HG02798 (cell line): ENCODE measurements at regions not wholly inside any gene's neighbourhood (a gene's known extent, or its start where the extent isn't known, plus 50 kb on each side); places are given as distances from the start of the nearest gene placed in this dataset.

ENCODE experiments used
- ATAC-seq: cut with Tn5 transposase; IDR thresholded peaks from one replicate; pipeline ENCODE4 v1.9.1; 2021; ENCODE audit warnings: mild to moderate bottlenecking; ENCODE audit not compliant: unreplicated experiment, poor library complexity

GRCh38 chr9:117549444-117549843 is 134.6 kb upstream of the ASTN2 start:
- ATAC-seq = no peak

DNA sequence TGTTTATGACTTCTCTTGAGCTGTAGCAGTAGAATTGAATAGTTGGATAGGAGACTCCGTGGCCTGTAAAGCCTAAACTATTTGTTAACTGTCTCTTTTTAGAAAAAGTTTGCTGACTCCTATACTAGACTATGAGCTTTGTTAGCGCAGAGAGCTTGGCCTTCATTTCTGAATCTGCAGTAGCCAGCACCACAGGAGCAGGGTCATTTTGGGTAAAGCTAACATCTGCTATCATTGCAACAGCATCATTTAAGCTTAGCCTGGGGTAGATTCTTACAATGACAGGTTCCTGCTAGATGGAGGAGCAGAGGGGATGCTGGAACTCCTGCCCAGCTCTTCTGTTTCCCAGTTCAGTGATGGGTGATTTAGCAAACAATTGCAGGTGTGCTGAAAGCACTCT is 133.7 kb upstream of the ASTN2 start:
- no peak for ATAC-seq

DNA sequence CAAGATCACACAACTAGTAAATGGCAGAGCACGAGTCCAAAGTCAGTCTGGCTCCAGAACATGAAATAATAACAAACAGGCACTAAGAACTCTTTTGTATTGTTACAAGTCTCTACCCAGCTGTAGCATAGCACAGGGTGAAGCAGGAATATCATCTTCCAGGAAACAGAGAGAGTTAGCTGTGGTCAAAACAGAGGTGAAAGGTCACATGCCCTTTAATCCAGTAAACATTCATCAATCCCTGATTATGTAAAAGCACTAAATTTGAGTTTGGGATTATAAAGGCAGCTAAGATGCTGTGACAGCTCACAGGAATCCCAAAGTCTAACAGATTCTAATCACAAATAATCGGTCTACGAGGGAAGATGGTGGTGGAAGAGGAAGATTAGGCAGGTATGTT is 133.0 kb upstream of the ASTN2 start:
- ATAC-seq = no peak

GRCh38 chr9:117546894-117547678 is 132.2 kb upstream of the ASTN2 start:
- no peak for ATAC-seq

- ATAC-seq = no peak
These were observed 131.0 kb upstream of the ASTN2 start for GRCh38 chr9:117545846-117546245.

- ATAC-seq = no peak
These were observed 128.2 kb upstream of the ASTN2 start for GRCh38 chr9:117543089-117543488.

DNA sequence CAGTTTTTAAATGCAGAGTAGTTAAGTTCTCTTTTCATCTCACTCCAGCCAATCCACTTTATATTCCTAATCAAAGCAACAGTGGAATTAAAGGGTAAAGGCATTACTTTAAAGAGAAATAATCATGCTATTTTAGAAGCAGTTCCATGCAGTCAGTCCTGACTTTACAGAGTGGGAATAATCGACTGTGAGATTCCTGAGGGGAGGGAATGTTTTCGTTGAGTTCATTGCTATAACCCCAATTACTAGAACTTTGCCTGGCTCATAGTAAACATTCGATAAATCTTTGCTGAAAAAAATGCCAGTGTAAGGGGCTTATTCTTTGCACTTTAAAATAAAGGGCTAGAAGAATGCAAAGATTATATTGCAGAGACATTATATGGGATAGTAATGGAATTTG is 127.2 kb upstream of the ASTN2 start:
- ATAC-seq = no peak

- ATAC-seq = no peak
These were observed 126.3 kb upstream of the ASTN2 start for GRCh38 chr9:117541181-117541580.

DNA sequence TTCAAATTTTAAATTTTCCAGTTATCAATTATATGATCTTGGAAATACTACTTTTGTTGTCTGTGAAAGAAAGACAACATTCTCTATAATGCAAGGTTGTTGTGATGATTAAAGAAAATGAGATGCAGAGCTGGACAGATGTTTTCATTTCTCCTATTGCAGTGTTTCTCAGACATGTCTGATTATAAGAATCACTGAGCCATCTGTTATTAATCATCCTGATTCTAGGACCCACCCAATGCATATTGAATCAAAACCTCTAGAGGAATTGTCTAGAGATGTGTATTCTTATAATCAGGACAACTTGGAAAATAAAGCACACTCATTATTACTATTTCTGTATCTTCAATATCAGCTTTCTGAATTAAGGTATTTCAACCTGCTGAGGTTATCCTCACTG is 121.1 kb upstream of the ASTN2 start:
- ATAC-seq = no peak

DNA sequence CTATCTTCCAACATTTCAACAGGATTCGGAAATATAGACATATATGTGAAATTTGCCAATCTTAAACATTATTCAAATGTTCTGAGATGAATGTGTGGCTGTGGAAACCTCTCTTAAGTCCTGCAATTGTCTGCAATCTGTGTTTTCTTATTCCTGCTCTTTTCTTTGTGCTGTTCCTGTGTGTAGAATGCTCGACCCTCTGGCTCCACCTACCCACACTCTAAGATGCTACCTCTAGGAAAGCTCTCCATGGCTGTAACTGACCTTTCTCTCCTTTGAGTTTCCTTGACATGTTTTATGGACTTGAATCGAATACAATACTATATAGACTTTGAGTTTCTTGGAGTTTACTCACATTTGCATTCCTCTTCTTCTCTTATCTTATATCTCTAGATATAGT is 120.6 kb upstream of the ASTN2 start:
- ATAC-seq = no peak

GRCh38 chr9:117528225-117528624 is 113.4 kb upstream of the ASTN2 start:
- ATAC-seq = no peak

DNA sequence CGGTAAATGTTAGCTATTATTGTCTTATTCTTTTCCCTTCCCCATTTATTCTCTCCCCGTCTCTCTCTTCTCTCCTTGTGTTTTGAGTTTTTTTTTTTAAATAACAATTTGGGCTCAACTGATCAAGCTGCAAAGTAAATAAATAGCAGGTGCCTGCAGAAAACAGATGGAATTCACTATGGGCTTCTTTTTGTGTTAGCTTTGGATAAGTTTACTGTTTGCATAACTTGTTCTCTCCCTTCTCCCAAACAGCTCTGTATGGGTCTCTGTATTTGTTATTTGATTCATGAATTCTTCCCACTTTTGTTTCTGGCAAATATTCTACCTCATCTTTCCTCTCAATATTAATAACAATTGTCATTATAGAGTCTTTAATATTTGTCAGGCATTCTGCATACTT is 111.8 kb upstream of the ASTN2 start:
- no peak for ATAC-seq

DNA sequence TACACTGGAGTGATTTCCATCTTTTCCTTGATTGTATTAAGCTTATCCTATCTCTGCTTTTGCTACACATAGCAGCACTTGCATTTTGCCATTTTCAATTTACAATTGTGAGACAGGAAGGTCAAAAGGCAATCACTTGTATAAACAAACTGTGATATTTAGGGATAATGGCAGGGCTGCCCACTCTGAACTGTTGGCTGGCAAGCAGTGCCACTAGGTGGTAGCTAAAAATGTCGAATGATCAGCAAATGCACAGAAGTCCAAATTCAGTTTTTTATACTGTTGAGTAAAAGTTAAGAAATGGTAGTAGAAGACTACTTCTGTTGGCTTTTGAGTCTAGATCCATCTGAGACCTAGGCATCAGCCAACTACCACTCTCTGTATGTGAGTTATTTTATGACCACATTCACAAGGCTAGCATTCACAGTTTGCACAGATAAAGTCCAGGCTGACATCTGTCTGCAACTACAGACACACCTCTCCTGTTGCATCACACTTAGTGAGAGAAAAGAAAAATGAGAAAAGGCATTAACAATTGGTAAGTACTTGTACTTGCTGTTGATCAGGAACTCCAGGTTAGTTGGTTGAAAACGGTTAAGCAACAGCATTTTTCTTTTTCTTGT is 108.8 kb upstream of the ASTN2 start:
- ATAC-seq = no peak

DNA sequence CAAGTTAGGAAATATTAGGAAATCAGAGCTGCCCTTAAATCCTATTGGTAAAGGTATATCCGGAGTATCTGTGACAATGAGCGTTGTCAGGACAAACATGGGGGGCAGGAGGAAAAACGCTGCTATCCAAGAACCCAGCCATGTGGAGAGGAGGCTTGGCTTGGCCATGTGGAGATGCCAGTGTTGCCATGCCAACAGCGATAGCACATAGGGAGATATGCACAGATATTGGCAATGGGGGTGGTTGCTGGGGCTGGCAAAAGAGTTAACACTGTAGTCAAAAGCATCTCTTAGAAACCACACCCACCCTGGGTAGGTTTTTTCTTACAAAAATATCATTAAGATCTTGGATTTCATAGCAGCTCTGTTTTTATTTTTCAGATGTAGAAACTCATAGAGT is 106.4 kb upstream of the ASTN2 start:
- ATAC-seq = no peak

- no peak for ATAC-seq
These were observed 102.1 kb upstream of the ASTN2 start for GRCh38 chr9:117516676-117517632.

- no peak for ATAC-seq
These were observed 97.1 kb upstream of the ASTN2 start for GRCh38 chr9:117511852-117512481.

DNA sequence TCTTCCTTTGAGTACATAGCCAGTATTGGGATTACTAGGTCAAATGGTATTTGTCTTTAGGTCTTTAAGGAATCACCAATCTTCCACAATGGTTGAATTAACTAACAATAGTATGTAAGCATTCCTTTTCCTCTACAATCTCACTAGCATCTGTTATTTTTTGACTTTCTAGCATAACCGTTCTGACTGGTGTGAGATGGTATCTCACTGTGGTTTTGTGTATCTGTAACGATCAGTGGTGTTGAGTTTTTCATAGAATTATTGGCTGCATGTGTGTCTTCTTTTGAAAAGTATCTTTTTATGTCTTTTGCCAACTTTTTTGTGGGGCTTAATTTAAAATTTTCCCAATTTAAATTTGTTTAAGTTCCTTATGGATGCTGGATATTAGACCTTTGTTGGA is 81.5 kb upstream of the ASTN2 start:
- ATAC-seq = no peak

GRCh38 chr9:117494401-117495090 is 79.7 kb upstream of the ASTN2 start:
- no peak for ATAC-seq

- no peak for ATAC-seq
These were observed 77.6 kb upstream of the ASTN2 start for GRCh38 chr9:117492476-117492875.

GRCh38 chr9:117491491-117491890 is 76.6 kb upstream of the ASTN2 start:
- ATAC-seq = no peak
